K562 (cell line): ENCODE measurements at regions not wholly inside any gene's neighbourhood (a gene's known extent, or its start where the extent isn't known, plus 50 kb on each side); places are given as distances from the start of the nearest gene placed in this dataset.

ENCODE experiments used
- ATAC-seq: fragments of 200-7000 bp; cut with Tn5 transposase; 3 replicates; pipeline ENCODE4 v1.9.1; 2020; ENCODE audit warnings: moderate library complexity
- BruUV-seq: library from RNA; stranded (reverse); fragments of 400-500 nt; replicated peaks from 2 replicates; lab custom pipeline; 2021; lab: Mats Ljungman, UMichigan
- CTCF ChIA-PET: fragments of 300-600 bp; formaldehyde crosslinking; extraction: SDS; loops from one replicate; lab custom pipeline; 2021; ENCODE audit warnings: low intra/inter-chr PET ratio; lab: Yijun Ruan, JAX
- POLR2A ChIA-PET: fragments of 300-600, 350-650 bp; sonication (Branson Sonifier 250); formaldehyde crosslinking; extraction: SDS; loops from one replicate; lab custom pipeline; 2021; ENCODE audit warnings: antibody characterized with exemption, inconsistent platforms; lab: Yijun Ruan, JAX
- DNase-seq, 4 experiments: peaks; one replicate each; pipeline versions ENCODE4 v3.0.0 to v3.0.0-alpha.2; 2011 to 2018; ENCODE audit warnings: low spot score in 3 of 4, mixed read lengths in 3 of 4; ENCODE audit errors: extremely low read depth in 1 of 4
- FAIRE-seq: peaks from 2 replicates; lab custom pipeline; 2011; peaks lifted over from hg19 to GRCh38; lab: Jason Lieb, UNC
- H2AFZ ChIP-seq: 2 replicates; pipeline ENCODE4 v1.6.0; 2011; ENCODE audit warnings: low read depth, low read length, control low read depth, inconsistent platforms
- H3K27ac ChIP-seq: fragments of 200-600 bp; 3 replicates; pipeline ENCODE4 v1.8.0; 2011; ENCODE audit warnings: low read depth, mild to moderate bottlenecking, control low read depth, inconsistent platforms, low read length, moderate library complexity, mixed read lengths; ENCODE audit errors: extremely low read depth
- H3K27me3 ChIP-seq, 2 experiments: fragments of 300-600 bp in 1 of 2; 2 replicates in 1 of 2; 3 replicates in 1 of 2; pipeline versions ENCODE4 v1.6.0 to v1.8.0; 2011; ENCODE audit warnings: inconsistent platforms in 2 of 2, low read length in 2 of 2, mild to moderate bottlenecking in 1 of 2, mixed read lengths in 1 of 2, moderate library complexity in 1 of 2; ENCODE audit not compliant: control insufficient read depth in 2 of 2, insufficient read depth in 2 of 2
- H3K36me3 ChIP-seq: fragments of 300-600 bp; 3 replicates; pipeline ENCODE4 v1.8.0; 2011; ENCODE audit warnings: mild to moderate bottlenecking, low read length, inconsistent platforms; ENCODE audit not compliant: control insufficient read depth, insufficient read depth
- H3K4me1 ChIP-seq, 2 experiments: fragments of 200-600 bp in 1 of 2; replicated peaks in 1 of 2; 2 replicates in 1 of 2; 3 replicates in 1 of 2; pipeline versions ENCODE4 v1.5.1 to v1.8.0; 2011; ENCODE audit warnings: inconsistent platforms in 2 of 2, low read length in 2 of 2, mild to moderate bottlenecking in 1 of 2, mixed read lengths in 1 of 2, moderate library complexity in 1 of 2; ENCODE audit not compliant: control insufficient read depth in 2 of 2, insufficient read depth in 2 of 2
- H3K4me2 ChIP-seq: 2 replicates; pipeline ENCODE4 v1.6.1; 2011; ENCODE audit warnings: low read length, control low read depth, inconsistent platforms, mixed read lengths; ENCODE audit not compliant: insufficient read depth
- H3K4me3 ChIP-seq: fragments of 200-600 bp; sonication (generic), shearing (Covaris generic); 2 replicates; pipeline ENCODE4 v1.5.1; 2016; ENCODE audit warnings: control low read depth, inconsistent platforms
- H3K79me2 ChIP-seq: fragments of 200-600 bp; 3 replicates; pipeline ENCODE4 v1.8.0; 2011; ENCODE audit warnings: low read length, inconsistent platforms; ENCODE audit not compliant: control insufficient read depth, insufficient read depth
- H3K9ac ChIP-seq, 2 experiments: 2 replicates each; pipeline versions ENCODE4 v1.6.0 to v1.6.1; 2011; ENCODE audit warnings: low read depth in 2 of 2, low read length in 2 of 2, control low read depth in 1 of 2, inconsistent platforms in 1 of 2, mild to moderate bottlenecking in 1 of 2, mixed read lengths in 1 of 2; ENCODE audit not compliant: insufficient read depth in 1 of 2
- H3K9me1 ChIP-seq: one replicate; pipeline ENCODE4 v1.6.0; 2011; ENCODE audit warnings: inconsistent platforms, mild to moderate bottlenecking, low read length, moderate library complexity; ENCODE audit not compliant: control insufficient read depth, insufficient read depth
- H3K9me3 ChIP-seq: replicated peaks from 2 replicates; pipeline ENCODE4 v1.5.1; 2011; ENCODE audit warnings: low read depth, low read length, inconsistent platforms; ENCODE audit not compliant: control insufficient read depth, insufficient read depth
- H4K20me1 ChIP-seq: replicated peaks from 2 replicates; pipeline ENCODE4 v1.6.1; 2011; ENCODE audit warnings: low read length, inconsistent platforms, mixed read lengths; ENCODE audit not compliant: control insufficient read depth, insufficient read depth
- BRD4 ChIP-seq: fragments of 200-600 bp; sonication (generic); IDR thresholded peaks from 2 replicates; pipeline ENCODE4 v1.6.1; 2017; ENCODE audit warnings: inconsistent platforms
- DIDO1 ChIP-seq: fragments of 450-650 bp; IDR thresholded peaks from 2 replicates; pipeline ENCODE4 v1.6.1; 2016; ENCODE audit warnings: low read depth, missing biosample characterization, missing genetic modification characterization
- E2F1 ChIP-seq: sonication (generic); formaldehyde crosslinking; IDR thresholded peaks from 2 replicates; pipeline ENCODE4 v1.8.1; 2023; ENCODE audit warnings: mild to moderate bottlenecking, missing genetic modification reagents, moderate library complexity
- E2F3 ChIP-seq: fragments of 250-450 bp; sonication (Bioruptor Pico); IDR thresholded peaks from 2 replicates; pipeline ENCODE4 v1.4.0; 2020; ENCODE audit warnings: mild to moderate bottlenecking
- ELF2 ChIP-seq: fragments of 250-450 bp; sonication (Bioruptor Pico); IDR thresholded peaks from 2 replicates; pipeline ENCODE4 v1.5.0; 2021; ENCODE audit warnings: mild to moderate bottlenecking
- FOS ChIP-seq: IDR thresholded peaks from 3 replicates; pipeline ENCODE4 v1.6.1; 2011; ENCODE audit not compliant: insufficient read length; ENCODE audit errors: extremely low read depth
- KAT8 ChIP-seq: fragments of 450-650 bp; IDR thresholded peaks from 2 replicates; pipeline ENCODE4 v1.6.1; 2016; ENCODE audit warnings: low read depth, mild to moderate bottlenecking
- MGA ChIP-seq: fragments of 450-650 bp; IDR thresholded peaks from 2 replicates; pipeline ENCODE4 v1.6.1; 2016; ENCODE audit warnings: mild to moderate bottlenecking, moderate library complexity
- NFIC ChIP-seq: fragments of 450-650 bp; IDR thresholded peaks from 2 replicates; pipeline ENCODE4 v1.6.1; 2017; ENCODE audit warnings: mild to moderate bottlenecking, inconsistent platforms
- U2AF2 ChIP-seq: fragments of 200-400 bp; formaldehyde crosslinking; optimal IDR thresholded peaks from 2 replicates; pipeline ENCODE3; 2017; ENCODE audit warnings: low read depth, mild to moderate bottlenecking, low read length
- WGBS: fragments of 100-300 bp; shearing (Covaris generic); methylation state at CpG from one replicate; pipeline ENCODE4 v1.1.6; 2016; ENCODE audit warnings: low coverage, mixed read lengths; ENCODE audit not compliant: insufficient coverage; ENCODE audit errors: missing lambda C conversion rate; 5-methylcytosine and 5-hydroxymethylcytosine counted together
- in situ Hi-C: fragments of 300-500 bp; cut with MboI; formaldehyde crosslinking; loops from 4 replicates; pipeline ENCODE4 v1.15.0; 2018; ENCODE audit warnings: inconsistent platforms, mixed read lengths
- intact Hi-C: fragments of 100-400 bp; cut with micrococcal nuclease; formaldehyde crosslinking; loops from 2 replicates; pipeline ENCODE4 v1.14.2; 2022

GRCh38 chr12:11967376-11968047 lies 103.2 kb upstream of the BCL2L14 start:
- Histone ChIP-seq H3K4me3 (no peak overlapping the region), H3K9me3 (no peaks in the 10 kb centered on the region), H3K4me2 (no peak overlapping the region), H3K4me1 (no peaks in the 10 kb centered on the region; a peak in 1 of 5 replicates), H3K27ac (no peak overlapping the region), H3K36me3 (no peaks in the 10 kb centered on the region), H4K20me1 (no peaks in the 10 kb centered on the region), H3K79me2 (no peaks in the 10 kb centered on the region), H3K27me3 (peaks cover 3 to 35% of the 10 kb centered on the region in 2 experiments; a peak in 3 of 5 replicates), H3K9ac (no peak overlapping the region), H3K9me1 (no peaks in the 10 kb centered on the region), H2AFZ (no peak overlapping the region)
- CTCF ChIA-PET: no interaction called here
- under 1% methylated on average over 9 of the region's 9 CpGs for WGBS
- BruUV-seq: no TSS peak
- ATAC-seq (no peak), FAIRE-seq (no peak), DNase-seq (no peak)
- in situ Hi-C loops (no loop called here), intact Hi-C loops (no loop called here)
- POLR2A ChIA-PET: interaction anchor here (1.1 kb wide), 1 partner anchor 17 kb away, joined by 3 read pairs; no protein-coding TSS in a partner anchor
- TF ChIP-seq MGA: no peak
- no peak for TF ChIP-seq DIDO1 (tag)
- no peak for TF ChIP-seq E2F3 (CRISPR knock-in tag)
- no peak for TF ChIP-seq KAT8
- TF ChIP-seq E2F1: no peak
- TF ChIP-seq BRD4: no peak
- TF ChIP-seq NFIC: no peak
- no peak for TF ChIP-seq ELF2 (CRISPR knock-in tag)
- no peak for TF ChIP-seq FOS
- no peak for TF ChIP-seq U2AF2
